HCT116 (cell line): ENCODE measurements at regions not wholly inside any gene's neighbourhood (a gene's known extent, or its start where the extent isn't known, plus 50 kb on each side); places are given as distances from the start of the nearest gene placed in this dataset.

Source experiments
- ATAC-seq: fragments of 200-7000 bp; cut with Tn5 transposase; 2 replicates; pipeline ENCODE4 v1.9.1; 2020; ENCODE audit warnings: mild to moderate bottlenecking, moderate library complexity
- BruUV-seq: library from RNA; stranded (reverse); fragments of 400-500 nt; replicated peaks from 2 replicates; lab custom pipeline; 2021; lab: Mats Ljungman, UMichigan
- CTCF ChIA-PET: fragments of 300-600 bp; sonication (Branson Sonifier 250); formaldehyde crosslinking; loops from one replicate; lab custom pipeline; 2021; ENCODE audit warnings: antibody characterized with exemption; lab: Charles Lee
- POLR2A ChIA-PET: fragments of 300-600, 350-600 bp; sonication (Branson Sonifier 250); formaldehyde crosslinking; loops from one replicate; lab custom pipeline; 2021; ENCODE audit warnings: antibody characterized with exemption; lab: Charles Lee
- RAD21 ChIA-PET, 2 experiments: fragments of 300-600 bp; sonication (Branson Sonifier 250); formaldehyde crosslinking; loops; one replicate each; lab custom pipeline; 2023; ENCODE audit warnings: low total read pairs in 2 of 2; ENCODE audit not compliant: uncharacterized antibody in 2 of 2, unreplicated experiment in 2 of 2, low non-redundant PET in 1 of 2; lab: Charles Lee
- DNase-seq: peaks from one replicate; pipeline ENCODE4 v3.0.0-alpha.2; 2010; ENCODE audit warnings: low read depth, low spot score
- H2AFZ ChIP-seq: fragments of 200-600 bp; shearing (Covaris generic), sonication (generic); 2 replicates; pipeline ENCODE4 v1.6.1; 2017; ENCODE audit warnings: low read depth, mixed run types, mixed read lengths, antibody characterized with exemption, low read length; ENCODE audit not compliant: poor library complexity, severe bottlenecking
- H3K27ac ChIP-seq: 2 replicates; pipeline ENCODE4 v1.5.1; 2012; ENCODE audit warnings: low read depth, low read length
- H3K27me3 ChIP-seq: fragments of 200-600 bp; sonication (generic); 2 replicates; pipeline ENCODE4 v1.6.1; 2016; ENCODE audit warnings: mixed run types, low read length, mixed read lengths; ENCODE audit not compliant: insufficient read depth
- H3K36me3 ChIP-seq, 2 experiments: fragments of 200-500 bp in 1 of 2; fragments of 200-600 bp in 1 of 2; sonication (Bioruptor generic) in 1 of 2; sonication (generic) in 1 of 2; 2 replicates each; pipeline versions ENCODE4 v1.5.1 to v1.6.1; 2014 to 2016; ENCODE audit warnings: low read length in 2 of 2, inconsistent platforms in 1 of 2, mixed read lengths in 1 of 2, mixed run types in 1 of 2; ENCODE audit not compliant: insufficient read depth in 2 of 2, control insufficient read depth in 1 of 2
- H3K4me1 ChIP-seq, 2 experiments: fragments of 200-600 bp in 1 of 2; sonication (generic) in 1 of 2; 2 replicates each; pipeline versions ENCODE4 v1.5.1 to v1.6.1; 2012 to 2017; ENCODE audit warnings: low read length in 2 of 2, inconsistent platforms in 1 of 2, mild to moderate bottlenecking in 1 of 2, mixed read lengths in 1 of 2, mixed run types in 1 of 2, moderate library complexity in 1 of 2; ENCODE audit not compliant: insufficient read depth in 2 of 2, control insufficient read depth in 1 of 2
- H3K4me2 ChIP-seq: fragments of 200-600 bp; sonication (generic); 2 replicates; pipeline ENCODE4 v1.6.1; 2017; ENCODE audit warnings: mixed run types, low read length, mixed read lengths
- H3K4me3 ChIP-seq, 2 experiments: fragments of 200-600 bp in 1 of 2; sonication (generic) in 1 of 2; replicated peaks in 1 of 2; 2 replicates each; pipeline ENCODE4 v1.5.1; 2011 to 2016; ENCODE audit warnings: low read length in 2 of 2, control low read depth in 1 of 2, low read depth in 1 of 2, mild to moderate bottlenecking in 1 of 2, mixed read lengths in 1 of 2, mixed run types in 1 of 2
- H3K79me2 ChIP-seq: fragments of 200-600 bp; sonication (generic); 2 replicates; pipeline ENCODE4 v1.6.1; 2017; ENCODE audit warnings: mild to moderate bottlenecking, mixed run types, low read length, moderate library complexity, mixed read lengths; ENCODE audit not compliant: insufficient read depth
- H3K9ac ChIP-seq: fragments of 200-600 bp; sonication (generic); 2 replicates; pipeline ENCODE4 v1.6.1; 2016; ENCODE audit warnings: low read length, mixed read lengths
- H3K9me2 ChIP-seq: fragments of 200-600 bp; sonication (generic), shearing (Covaris generic); 2 replicates; pipeline ENCODE4 v1.6.1; 2017; ENCODE audit warnings: mixed run types, mild to moderate bottlenecking, moderate library complexity; ENCODE audit not compliant: insufficient read depth
- H3K9me3 ChIP-seq, 2 experiments: fragments of 200-500 bp in 1 of 2; fragments of 200-600 bp in 1 of 2; sonication (Bioruptor generic) in 1 of 2; sonication (generic) in 1 of 2; 2 replicates each; pipeline ENCODE4 v1.6.1; 2014 to 2017; ENCODE audit warnings: low read length in 2 of 2, mixed read lengths in 2 of 2, inconsistent platforms in 1 of 2, low read depth in 1 of 2, mild to moderate bottlenecking in 1 of 2, mixed run types in 1 of 2, moderate library complexity in 1 of 2; ENCODE audit not compliant: control insufficient read depth in 1 of 2, insufficient read depth in 1 of 2
- H4K20me1 ChIP-seq: fragments of 200-600 bp; sonication (generic), shearing (Covaris generic); 2 replicates; pipeline ENCODE4 v1.6.1; 2017; ENCODE audit warnings: mixed run types, mild to moderate bottlenecking, moderate library complexity; ENCODE audit not compliant: insufficient read depth
- CBX3 ChIP-seq: IDR thresholded peaks from 2 replicates; pipeline ENCODE4 v1.6.1; 2012; ENCODE audit warnings: low read depth
- CEBPB ChIP-seq: IDR thresholded peaks from 2 replicates; pipeline ENCODE4 v1.6.1; 2012; ENCODE audit warnings: low read depth
- EGR1 ChIP-seq: IDR thresholded peaks from 2 replicates; pipeline ENCODE4 v1.6.1; 2012; ENCODE audit warnings: low read depth
- EZH2 ChIP-seq: fragments of 200-600 bp; sonication (generic); IDR thresholded peaks from 2 replicates; pipeline ENCODE4 v1.6.1; 2017; ENCODE audit warnings: antibody characterized with exemption, mixed run types
- EZH2phosphoT487 ChIP-seq: fragments of 200-600 bp; IDR thresholded peaks from 2 replicates; pipeline ENCODE4 v1.6.1; 2018; ENCODE audit warnings: antibody characterized with exemption, borderline replicate concordance
- FOSL1 ChIP-seq: IDR thresholded peaks from 2 replicates; pipeline ENCODE4 v1.6.1; 2012; ENCODE audit warnings: low read depth
- JUND ChIP-seq: IDR thresholded peaks from 2 replicates; pipeline ENCODE4 v1.6.1; 2012
- POLR2A ChIP-seq: IDR thresholded peaks from 2 replicates; pipeline ENCODE4 v1.7.0; 2011; ENCODE audit warnings: borderline replicate concordance; ENCODE audit not compliant: insufficient read depth, insufficient read length; ENCODE audit errors: extremely low read depth
- POLR2AphosphoS5 ChIP-seq: IDR thresholded peaks from 2 replicates; pipeline ENCODE4 v1.6.1; 2011; ENCODE audit warnings: mild to moderate bottlenecking, low read depth, low read length, moderate library complexity
- RAD21 ChIP-seq: IDR thresholded peaks from 2 replicates; pipeline ENCODE4 v1.6.1; 2012; ENCODE audit warnings: low read depth, mild to moderate bottlenecking
- SRF ChIP-seq: IDR thresholded peaks from 2 replicates; pipeline ENCODE4 v1.6.1; 2012; ENCODE audit warnings: low read depth
- TCF7L2 ChIP-seq: IDR thresholded peaks from 2 replicates; pipeline ENCODE4 v1.7.0; 2011; ENCODE audit warnings: borderline replicate concordance, inconsistent platforms; ENCODE audit not compliant: insufficient read depth, insufficient read length; ENCODE audit errors: extremely low read depth
- YY1 ChIP-seq: IDR thresholded peaks from 2 replicates; pipeline ENCODE4 v1.6.1; 2011; ENCODE audit warnings: low read length, low read depth, moderate library complexity, mild to moderate bottlenecking; ENCODE audit not compliant: insufficient replicate concordance; ENCODE audit errors: extremely low read depth
- ZFX ChIP-seq: fragments of 450-650 bp; IDR thresholded peaks from 2 replicates; pipeline ENCODE4 v1.6.1; 2017
- ZNF274 ChIP-seq: fragments of 200-500 bp; sonication (Bioruptor generic); IDR thresholded peaks from 2 replicates; pipeline ENCODE4 v1.6.1; 2014; ENCODE audit warnings: mild to moderate bottlenecking, low read depth, low read length, inconsistent platforms
- intact Hi-C: fragments of 100-400 bp; cut with micrococcal nuclease; formaldehyde crosslinking; loops from 2 replicates; pipeline ENCODE4 v1.10.0; 2022
- TF ChIP-seq, protein P1 (sequence below), 3 experiments: fragments of 200-600 bp in 1 of 3; sonication (generic) in 1 of 3; IDR thresholded peaks in 2 of 3; conservative IDR thresholded peaks in 1 of 3; 2 replicates each; pipeline ENCODE4 v1.5.1; 2012 to 2017; ENCODE audit warnings: low read depth in 2 of 3, low read length in 2 of 3, antibody characterized with exemption in 1 of 3, borderline replicate concordance in 1 of 3, control low read depth in 1 of 3, mild to moderate bottlenecking in 1 of 3, mixed read lengths in 1 of 3, mixed run types in 1 of 3, moderate library complexity in 1 of 3; ENCODE audit not compliant: insufficient read depth in 1 of 3
- TF ChIP-seq, protein P2 (sequence below): IDR thresholded peaks from 2 replicates; pipeline ENCODE4 v1.6.1; 2012
- TF ChIP-seq, protein P3 (sequence below): IDR thresholded peaks from 2 replicates; pipeline ENCODE4 v1.6.1; 2012; ENCODE audit warnings: low read depth
- TF ChIP-seq, protein P4 (sequence below): IDR thresholded peaks from 2 replicates; pipeline ENCODE4 v1.6.1; 2012
- TF ChIP-seq, protein P5 (sequence below): IDR thresholded peaks from 2 replicates; pipeline ENCODE4 v1.6.1; 2011; ENCODE audit warnings: mild to moderate bottlenecking, low read length, moderate library complexity; ENCODE audit not compliant: insufficient replicate concordance; ENCODE audit errors: extremely low read depth

DNA sequence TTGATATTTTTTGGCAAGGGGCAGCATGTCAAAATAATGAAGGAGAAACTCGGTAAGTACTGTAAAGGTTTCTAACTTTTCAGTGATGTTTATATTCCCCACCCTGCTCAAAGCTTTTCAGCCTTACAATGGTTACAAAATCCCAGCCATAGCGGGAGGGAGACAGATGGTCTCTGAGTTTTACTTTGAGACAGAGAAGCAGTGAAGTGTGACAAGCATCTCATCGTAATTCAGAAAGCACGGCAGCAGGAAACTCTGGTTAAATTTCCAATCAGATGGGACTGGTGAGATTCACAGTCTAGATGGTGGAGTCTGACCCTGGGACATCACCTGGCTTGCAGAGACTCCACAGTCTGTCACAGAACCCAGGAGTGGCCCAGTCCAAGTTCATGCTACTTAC lies 448.0 kb upstream of the AMELY start:
- no peak overlapping the region for H2AFZ ChIP-seq
- no peak for TF ChIP-seq EZH2phosphoT487
- TF ChIP-seq, protein P1, sequence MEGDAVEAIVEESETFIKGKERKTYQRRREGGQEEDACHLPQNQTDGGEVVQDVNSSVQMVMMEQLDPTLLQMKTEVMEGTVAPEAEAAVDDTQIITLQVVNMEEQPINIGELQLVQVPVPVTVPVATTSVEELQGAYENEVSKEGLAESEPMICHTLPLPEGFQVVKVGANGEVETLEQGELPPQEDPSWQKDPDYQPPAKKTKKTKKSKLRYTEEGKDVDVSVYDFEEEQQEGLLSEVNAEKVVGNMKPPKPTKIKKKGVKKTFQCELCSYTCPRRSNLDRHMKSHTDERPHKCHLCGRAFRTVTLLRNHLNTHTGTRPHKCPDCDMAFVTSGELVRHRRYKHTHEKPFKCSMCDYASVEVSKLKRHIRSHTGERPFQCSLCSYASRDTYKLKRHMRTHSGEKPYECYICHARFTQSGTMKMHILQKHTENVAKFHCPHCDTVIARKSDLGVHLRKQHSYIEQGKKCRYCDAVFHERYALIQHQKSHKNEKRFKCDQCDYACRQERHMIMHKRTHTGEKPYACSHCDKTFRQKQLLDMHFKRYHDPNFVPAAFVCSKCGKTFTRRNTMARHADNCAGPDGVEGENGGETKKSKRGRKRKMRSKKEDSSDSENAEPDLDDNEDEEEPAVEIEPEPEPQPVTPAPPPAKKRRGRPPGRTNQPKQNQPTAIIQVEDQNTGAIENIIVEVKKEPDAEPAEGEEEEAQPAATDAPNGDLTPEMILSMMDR (IDR thresholded peaks at IDR 0.05 in 2 of 3, conservative IDR thresholded peaks at IDR 0.05 in 1 of 3; ENCODE audit: borderline replicate concordance in 1 of 3, insufficient read depth in 1 of 3, low read depth in 2 of 3, low read length in 2 of 3), result no peak
- TF ChIP-seq CEBPB, result no peak
- TF ChIP-seq SRF, result no peak
- no peak for TF ChIP-seq ZNF274
- TF ChIP-seq CBX3, result no peak
- TF ChIP-seq POLR2AphosphoS5, result no peak
- no peak for TF ChIP-seq POLR2A
- TF ChIP-seq, protein P2, sequence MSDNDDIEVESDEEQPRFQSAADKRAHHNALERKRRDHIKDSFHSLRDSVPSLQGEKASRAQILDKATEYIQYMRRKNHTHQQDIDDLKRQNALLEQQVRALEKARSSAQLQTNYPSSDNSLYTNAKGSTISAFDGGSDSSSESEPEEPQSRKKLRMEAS, result no peak
- TF ChIP-seq EZH2, result no peak
- TF ChIP-seq, protein P3, sequence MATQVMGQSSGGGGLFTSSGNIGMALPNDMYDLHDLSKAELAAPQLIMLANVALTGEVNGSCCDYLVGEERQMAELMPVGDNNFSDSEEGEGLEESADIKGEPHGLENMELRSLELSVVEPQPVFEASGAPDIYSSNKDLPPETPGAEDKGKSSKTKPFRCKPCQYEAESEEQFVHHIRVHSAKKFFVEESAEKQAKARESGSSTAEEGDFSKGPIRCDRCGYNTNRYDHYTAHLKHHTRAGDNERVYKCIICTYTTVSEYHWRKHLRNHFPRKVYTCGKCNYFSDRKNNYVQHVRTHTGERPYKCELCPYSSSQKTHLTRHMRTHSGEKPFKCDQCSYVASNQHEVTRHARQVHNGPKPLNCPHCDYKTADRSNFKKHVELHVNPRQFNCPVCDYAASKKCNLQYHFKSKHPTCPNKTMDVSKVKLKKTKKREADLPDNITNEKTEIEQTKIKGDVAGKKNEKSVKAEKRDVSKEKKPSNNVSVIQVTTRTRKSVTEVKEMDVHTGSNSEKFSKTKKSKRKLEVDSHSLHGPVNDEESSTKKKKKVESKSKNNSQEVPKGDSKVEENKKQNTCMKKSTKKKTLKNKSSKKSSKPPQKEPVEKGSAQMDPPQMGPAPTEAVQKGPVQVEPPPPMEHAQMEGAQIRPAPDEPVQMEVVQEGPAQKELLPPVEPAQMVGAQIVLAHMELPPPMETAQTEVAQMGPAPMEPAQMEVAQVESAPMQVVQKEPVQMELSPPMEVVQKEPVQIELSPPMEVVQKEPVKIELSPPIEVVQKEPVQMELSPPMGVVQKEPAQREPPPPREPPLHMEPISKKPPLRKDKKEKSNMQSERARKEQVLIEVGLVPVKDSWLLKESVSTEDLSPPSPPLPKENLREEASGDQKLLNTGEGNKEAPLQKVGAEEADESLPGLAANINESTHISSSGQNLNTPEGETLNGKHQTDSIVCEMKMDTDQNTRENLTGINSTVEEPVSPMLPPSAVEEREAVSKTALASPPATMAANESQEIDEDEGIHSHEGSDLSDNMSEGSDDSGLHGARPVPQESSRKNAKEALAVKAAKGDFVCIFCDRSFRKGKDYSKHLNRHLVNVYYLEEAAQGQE, result no peak
- TF ChIP-seq FOSL1, result no peak
- TF ChIP-seq EGR1, result no peak
- TF ChIP-seq JUND, result no peak
- no peak for TF ChIP-seq YY1
- TF ChIP-seq, protein P4, sequence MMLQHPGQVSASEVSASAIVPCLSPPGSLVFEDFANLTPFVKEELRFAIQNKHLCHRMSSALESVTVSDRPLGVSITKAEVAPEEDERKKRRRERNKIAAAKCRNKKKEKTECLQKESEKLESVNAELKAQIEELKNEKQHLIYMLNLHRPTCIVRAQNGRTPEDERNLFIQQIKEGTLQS, result no peak
- TF ChIP-seq RAD21, result no peak
- TF ChIP-seq, protein P5, sequence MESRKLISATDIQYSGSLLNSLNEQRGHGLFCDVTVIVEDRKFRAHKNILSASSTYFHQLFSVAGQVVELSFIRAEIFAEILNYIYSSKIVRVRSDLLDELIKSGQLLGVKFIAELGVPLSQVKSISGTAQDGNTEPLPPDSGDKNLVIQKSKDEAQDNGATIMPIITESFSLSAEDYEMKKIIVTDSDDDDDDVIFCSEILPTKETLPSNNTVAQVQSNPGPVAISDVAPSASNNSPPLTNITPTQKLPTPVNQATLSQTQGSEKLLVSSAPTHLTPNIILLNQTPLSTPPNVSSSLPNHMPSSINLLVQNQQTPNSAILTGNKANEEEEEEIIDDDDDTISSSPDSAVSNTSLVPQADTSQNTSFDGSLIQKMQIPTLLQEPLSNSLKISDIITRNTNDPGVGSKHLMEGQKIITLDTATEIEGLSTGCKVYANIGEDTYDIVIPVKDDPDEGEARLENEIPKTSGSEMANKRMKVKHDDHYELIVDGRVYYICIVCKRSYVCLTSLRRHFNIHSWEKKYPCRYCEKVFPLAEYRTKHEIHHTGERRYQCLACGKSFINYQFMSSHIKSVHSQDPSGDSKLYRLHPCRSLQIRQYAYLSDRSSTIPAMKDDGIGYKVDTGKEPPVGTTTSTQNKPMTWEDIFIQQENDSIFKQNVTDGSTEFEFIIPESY, result no peak
- no peak for TF ChIP-seq TCF7L2
- no peak for TF ChIP-seq ZFX
- TF ChIP-seq, all 23 proteins: peak for 0
- ChIA-PET RAD21 (no interaction called here), CTCF (no interaction called here), POLR2A (no interaction called here)
- H3K9me2 ChIP-seq, result no peaks in the 10 kb centered on the region
- H3K4me2 ChIP-seq, result no peak overlapping the region
- H3K9me3 ChIP-seq, result no peaks in the 10 kb centered on the region
- H3K4me3 ChIP-seq, result no peak overlapping the region
- H4K20me1 ChIP-seq, result no peaks in the 10 kb centered on the region
- no TSS peak for BruUV-seq
- no peak for ATAC-seq
- no peak overlapping the region for H3K9ac ChIP-seq
- no peaks in the 10 kb centered on the region for H3K79me2 ChIP-seq
- intact Hi-C loops, result no loop called here
- no peaks in the 10 kb centered on the region for H3K36me3 ChIP-seq
- no peaks in the 10 kb centered on the region for H3K27me3 ChIP-seq
- no peak overlapping the region for H3K27ac ChIP-seq
- no peak for DNase-seq
- H3K4me1 ChIP-seq, result no peaks in the 10 kb centered on the region
